ENCODE measurements at regions not wholly inside any gene's neighbourhood (a gene's known extent, or its start where the extent isn't known, plus 50 kb on each side); places are given as distances from the start of the nearest gene placed in this dataset.

- no peak for TF ChIP-seq CTCF (IDR thresholded peaks at IDR 0.05)
- no peaks in the 10 kb centered on the region for H3K9me3 ChIP-seq
- H3K9ac ChIP-seq (ENCODE audit: low read depth in 2 of 2, low read length in 2 of 2): no peak overlapping the region
- no peaks in the 10 kb centered on the region for H3K36me3 ChIP-seq
- H3K27ac ChIP-seq: no peak overlapping the region
- no peak overlapping the region for H3K4me3 ChIP-seq
- no peaks in the 10 kb centered on the region for H3K27me3 ChIP-seq
- intact Hi-C loops (cut with DNase I): no loop called here
- DNase-seq: no peak
- H3K4me1 ChIP-seq: no peaks in the 10 kb centered on the region
Observed at GRCh38 chr3:94206291-94206690, 143.4 kb downstream of the NSUN3 start.

- Histone ChIP-seq H3K4me3 (no peak overlapping the region), H3K4me1 (no peaks in the 10 kb centered on the region), H3K27me3 (no peaks in the 10 kb centered on the region), H3K9ac (ENCODE audit: low read depth in 2 of 2, low read length in 2 of 2) (no peak overlapping the region), H3K27ac (no peak overlapping the region), H3K9me3 (no peaks in the 10 kb centered on the region), H3K36me3 (no peaks in the 10 kb centered on the region)
- no peak for DNase-seq
- intact Hi-C loops (cut with DNase I): no loop called here
- TF ChIP-seq CTCF (IDR thresholded peaks at IDR 0.05): no peak
Observed at GRCh38 chr3:94210256-94210655, 147.4 kb downstream of the NSUN3 start.

- Histone ChIP-seq H3K4me3 (no peak overlapping the region), H3K9ac (ENCODE audit: low read depth in 2 of 2, low read length in 2 of 2) (no peak overlapping the region), H3K27me3 (no peaks in the 10 kb centered on the region), H3K9me3 (no peaks in the 10 kb centered on the region), H3K27ac (no peak overlapping the region), H3K36me3 (no peaks in the 10 kb centered on the region), H3K4me1 (no peaks in the 10 kb centered on the region)
- intact Hi-C loops (cut with DNase I): no loop called here
- DNase-seq: no peak
- no peak for TF ChIP-seq CTCF (IDR thresholded peaks at IDR 0.05)
Observed at GRCh38 chr3:94217406-94217805, 154.5 kb downstream of the NSUN3 start.

DNA sequence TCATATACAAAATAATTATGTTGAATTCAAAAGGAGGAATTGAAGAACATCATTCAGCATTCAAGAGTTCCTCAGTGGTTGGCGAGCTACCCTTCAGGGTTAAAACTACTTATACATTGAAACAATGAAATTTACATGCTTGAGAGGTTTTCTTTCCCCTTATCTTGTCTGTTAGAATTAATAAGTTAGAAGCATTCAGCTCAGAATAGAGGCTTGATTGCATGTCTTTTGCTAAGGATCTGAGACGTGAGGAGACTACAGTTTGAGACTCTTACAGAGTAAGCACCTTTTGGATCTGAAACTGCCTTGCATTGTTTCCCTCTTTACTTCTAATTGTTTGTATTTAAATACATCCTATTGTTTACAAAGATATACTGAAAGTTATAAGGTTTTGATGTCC, 157.6 kb downstream of the NSUN3 start:
- Histone ChIP-seq H3K36me3 (no peaks in the 10 kb centered on the region), H3K4me3 (no peak overlapping the region), H3K4me1 (no peaks in the 10 kb centered on the region), H3K9me3 (no peaks in the 10 kb centered on the region), H3K9ac (ENCODE audit: low read depth in 2 of 2, low read length in 2 of 2) (no peak overlapping the region), H3K27ac (no peak overlapping the region), H3K27me3 (no peaks in the 10 kb centered on the region)
- intact Hi-C loops (cut with DNase I): no loop called here
- DNase-seq: no peak
- TF ChIP-seq CTCF (IDR thresholded peaks at IDR 0.05): no peak

DNA sequence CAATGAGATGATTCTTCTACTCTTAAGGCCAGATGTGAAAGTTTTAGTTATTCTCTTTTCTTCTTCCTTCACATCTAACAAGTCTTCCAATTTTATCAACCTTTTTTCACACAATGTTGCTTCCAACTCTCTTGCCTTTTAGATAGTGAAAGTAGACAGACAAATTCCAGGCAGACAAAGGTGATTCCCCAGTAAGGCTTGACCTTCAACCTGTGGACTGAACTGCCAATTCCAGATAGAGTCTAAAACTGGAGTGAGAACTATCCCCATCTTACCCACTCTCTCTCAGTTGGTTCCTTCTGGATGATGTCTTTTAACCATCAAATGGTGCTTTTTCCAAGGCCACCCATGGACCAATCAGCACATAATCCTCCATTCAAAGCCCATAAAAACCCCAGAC, 159.0 kb downstream of the NSUN3 start:
- Histone ChIP-seq H3K4me1 (no peaks in the 10 kb centered on the region), H3K9me3 (no peaks in the 10 kb centered on the region), H3K9ac (ENCODE audit: low read depth in 2 of 2, low read length in 2 of 2) (no peak overlapping the region), H3K4me3 (no peak overlapping the region), H3K27ac (no peak overlapping the region), H3K27me3 (no peaks in the 10 kb centered on the region), H3K36me3 (no peaks in the 10 kb centered on the region)
- no peak for DNase-seq
- intact Hi-C loops (cut with DNase I): no loop called here
- no peak for TF ChIP-seq CTCF (IDR thresholded peaks at IDR 0.05)
